ENCODE measurements at regions not wholly inside any gene's neighbourhood (a gene's known extent, or its start where the extent isn't known, plus 50 kb on each side); places are given as distances from the start of the nearest gene placed in this dataset.

DNA sequence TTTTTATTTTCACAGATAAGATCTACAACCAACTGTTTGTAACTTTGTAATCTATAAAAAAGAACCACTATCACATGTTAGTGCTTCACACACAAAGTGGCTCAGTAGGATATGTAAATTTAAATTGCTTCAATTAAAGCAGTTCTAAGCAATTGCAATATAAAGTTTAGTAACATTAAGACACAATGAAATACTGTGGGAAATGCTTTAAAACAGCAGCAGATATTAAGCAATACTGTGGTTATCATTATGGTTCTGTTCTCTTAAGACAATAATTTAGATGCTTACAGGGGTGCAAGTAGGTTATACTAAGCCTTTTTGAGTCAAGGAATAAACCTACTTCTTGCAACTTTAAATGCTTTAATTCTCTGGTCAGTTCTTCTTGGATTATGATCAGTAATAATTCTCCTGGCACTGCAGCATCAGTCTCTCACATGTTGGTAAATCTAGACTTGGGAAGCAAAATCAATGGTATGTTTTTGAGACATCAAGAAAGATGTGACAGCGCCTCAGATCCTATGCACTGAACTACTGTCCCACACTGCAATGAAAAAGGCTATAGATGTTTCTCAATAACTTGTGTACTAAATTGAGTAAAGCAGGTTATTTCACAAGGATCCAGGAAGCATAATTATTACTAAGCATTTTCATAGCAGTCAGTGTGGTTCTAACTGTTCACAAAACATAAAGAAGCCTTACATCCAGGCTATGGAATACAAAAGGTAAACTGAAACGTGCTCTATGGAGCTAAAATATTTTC lies 338.7 kb upstream of the PDE4D start:
- TF ChIP-seq POLR2A (IDR thresholded peaks at IDR 0.05), result no peak
- TF ChIP-seq, protein P1, sequence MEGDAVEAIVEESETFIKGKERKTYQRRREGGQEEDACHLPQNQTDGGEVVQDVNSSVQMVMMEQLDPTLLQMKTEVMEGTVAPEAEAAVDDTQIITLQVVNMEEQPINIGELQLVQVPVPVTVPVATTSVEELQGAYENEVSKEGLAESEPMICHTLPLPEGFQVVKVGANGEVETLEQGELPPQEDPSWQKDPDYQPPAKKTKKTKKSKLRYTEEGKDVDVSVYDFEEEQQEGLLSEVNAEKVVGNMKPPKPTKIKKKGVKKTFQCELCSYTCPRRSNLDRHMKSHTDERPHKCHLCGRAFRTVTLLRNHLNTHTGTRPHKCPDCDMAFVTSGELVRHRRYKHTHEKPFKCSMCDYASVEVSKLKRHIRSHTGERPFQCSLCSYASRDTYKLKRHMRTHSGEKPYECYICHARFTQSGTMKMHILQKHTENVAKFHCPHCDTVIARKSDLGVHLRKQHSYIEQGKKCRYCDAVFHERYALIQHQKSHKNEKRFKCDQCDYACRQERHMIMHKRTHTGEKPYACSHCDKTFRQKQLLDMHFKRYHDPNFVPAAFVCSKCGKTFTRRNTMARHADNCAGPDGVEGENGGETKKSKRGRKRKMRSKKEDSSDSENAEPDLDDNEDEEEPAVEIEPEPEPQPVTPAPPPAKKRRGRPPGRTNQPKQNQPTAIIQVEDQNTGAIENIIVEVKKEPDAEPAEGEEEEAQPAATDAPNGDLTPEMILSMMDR (IDR thresholded peaks at IDR 0.05), result no peak
